CD14-positive monocyte (primary cell): ENCODE measurements at regions not wholly inside any gene's neighbourhood (a gene's known extent, or its start where the extent isn't known, plus 50 kb on each side); places are given as distances from the start of the nearest gene placed in this dataset.

Source experiments
- DNase-seq, 3 donors: peaks; one replicate each; pipeline ENCODE4 v3.0.0-alpha.2; 2011 to 2022
- H2AFZ ChIP-seq: 2 replicates; pipeline ENCODE4 v1.6.0; 2012; ENCODE audit warnings: mild to moderate bottlenecking, low read depth, low read length, inconsistent platforms; ENCODE audit not compliant: insufficient read depth, poor library complexity, severe bottlenecking
- H3K27ac ChIP-seq, 2 donors: 1 replicate in 1 of 2; 2 replicates in 1 of 2; pipeline ENCODE4 v1.5.1; 2012 to 2013; ENCODE audit warnings: low read length in 2 of 2, control low read depth in 1 of 2, inconsistent platforms in 1 of 2, low read depth in 1 of 2, mild to moderate bottlenecking in 1 of 2
- H3K27me3 ChIP-seq, 2 donors: one replicate each; pipeline versions ENCODE4 v1.6.0 to v1.6.1; 2011 to 2013; ENCODE audit warnings: low read length in 2 of 2; ENCODE audit not compliant: control insufficient read depth in 2 of 2, insufficient read depth in 2 of 2
- H3K36me3 ChIP-seq, 2 donors: replicated peaks in 1 of 2; 1 replicate in 1 of 2; 2 replicates in 1 of 2; pipeline versions ENCODE4 v1.5.1 to v1.6.1; 2012 to 2013; ENCODE audit warnings: low read length in 2 of 2, control low read depth in 1 of 2, inconsistent platforms in 1 of 2, mild to moderate bottlenecking in 1 of 2; ENCODE audit not compliant: insufficient read depth in 2 of 2, control insufficient read depth in 1 of 2
- H3K4me1 ChIP-seq, 2 donors: 1 replicate in 1 of 2; 2 replicates in 1 of 2; pipeline versions ENCODE4 v1.5.1 to v1.6.1; 2012 to 2013; ENCODE audit warnings: low read length in 2 of 2, control low read depth in 1 of 2, inconsistent platforms in 1 of 2, mild to moderate bottlenecking in 1 of 2, moderate library complexity in 1 of 2; ENCODE audit not compliant: insufficient read depth in 2 of 2, control insufficient read depth in 1 of 2
- H3K4me2 ChIP-seq: replicated peaks from 2 replicates; pipeline ENCODE3; 2012; ENCODE audit warnings: low read length, moderate library complexity, mild to moderate bottlenecking; ENCODE audit not compliant: poor library complexity, severe bottlenecking; ENCODE audit errors: extremely low read depth
- H3K4me3 ChIP-seq, 3 experiments: fragments of 200-600 bp in 1 of 3; sonication (generic) in 1 of 3; replicated peaks in 1 of 3; 1 replicate in 2 of 3; 2 replicates in 1 of 3; pipeline ENCODE4 v1.5.1; 2011 to 2013; ENCODE audit warnings: low read length in 3 of 3, mild to moderate bottlenecking in 3 of 3, control low read depth in 2 of 3, low read depth in 2 of 3, inconsistent platforms in 1 of 3, moderate library complexity in 1 of 3
- H3K79me2 ChIP-seq: 2 replicates; pipeline ENCODE4 v1.6.0; 2012; ENCODE audit warnings: mild to moderate bottlenecking, control low read depth, inconsistent platforms, low read length, moderate library complexity; ENCODE audit not compliant: insufficient read depth
- H3K9ac ChIP-seq: 2 replicates; pipeline ENCODE4 v1.6.0; 2017; ENCODE audit warnings: low read length, mild to moderate bottlenecking; ENCODE audit not compliant: insufficient read depth, poor library complexity, severe bottlenecking
- H3K9me3 ChIP-seq, 2 donors: replicated peaks in 1 of 2; 1 replicate in 1 of 2; 2 replicates in 1 of 2; pipeline versions ENCODE4 v1.5.1 to v1.6.1; 2012 to 2013; ENCODE audit warnings: low read length in 2 of 2, control low read depth in 1 of 2; ENCODE audit not compliant: control insufficient read depth in 1 of 2, insufficient read depth in 1 of 2
- H4K20me1 ChIP-seq: 2 replicates; pipeline ENCODE4 v1.6.0; 2012; ENCODE audit warnings: mild to moderate bottlenecking, low read length, control low read depth, moderate library complexity; ENCODE audit not compliant: insufficient read depth
- H3K27ac Mint-ChIP-seq, 7 donors: one replicate each; pipeline ENCODE4 v1.8.0; 2020; ENCODE audit warnings: mild to moderate bottlenecking in 7 of 7, mixed read lengths in 7 of 7, moderate library complexity in 6 of 7, inconsistent platforms in 2 of 7
- H3K27me3 Mint-ChIP-seq, 3 donors: one replicate each; pipeline ENCODE4 v1.8.0; 2021 to 2022; ENCODE audit warnings: low read depth in 3 of 3, mild to moderate bottlenecking in 3 of 3, mixed read lengths in 3 of 3, moderate library complexity in 3 of 3, inconsistent platforms in 1 of 3
- H3K36me3 Mint-ChIP-seq, 2 donors: one replicate each; pipeline ENCODE4 v1.8.0; 2020; ENCODE audit warnings: mixed read lengths in 2 of 2, inconsistent platforms in 1 of 2, mild to moderate bottlenecking in 1 of 2
- H3K4me1 Mint-ChIP-seq: one replicate; pipeline ENCODE4 v1.8.0; 2020; ENCODE audit warnings: mild to moderate bottlenecking, mixed read lengths
- H3K4me3 Mint-ChIP-seq, 2 donors: one replicate each; pipeline ENCODE4 v1.8.0; 2020; ENCODE audit warnings: mild to moderate bottlenecking in 2 of 2, mixed read lengths in 2 of 2, moderate library complexity in 1 of 2
- H3K9me3 Mint-ChIP-seq, 7 donors: one replicate each; pipeline ENCODE4 v1.8.0; 2020 to 2022; ENCODE audit warnings: mixed read lengths in 7 of 7, mild to moderate bottlenecking in 6 of 7, moderate library complexity in 6 of 7, inconsistent platforms in 2 of 7
- WGBS: methylation state at CpG from one replicate; pipeline ENCODE4 v1.1.5; 2013; ENCODE audit warnings: missing lambda C conversion rate; ENCODE audit not compliant: insufficient coverage; 5-methylcytosine and 5-hydroxymethylcytosine counted together
- intact Hi-C, 2 donors: fragments of 100-400 bp; cut with micrococcal nuclease; formaldehyde crosslinking; loops; one replicate each; pipeline versions ENCODE4 v1.15.0 to v1.15.1; 2023
- TF ChIP-seq, protein P1 (sequence below): fragments of 200-600 bp; IDR thresholded peaks from one replicate; pipeline ENCODE4 v1.8.0; 2022; ENCODE audit warnings: antibody characterized with exemption, mild to moderate bottlenecking

DNA sequence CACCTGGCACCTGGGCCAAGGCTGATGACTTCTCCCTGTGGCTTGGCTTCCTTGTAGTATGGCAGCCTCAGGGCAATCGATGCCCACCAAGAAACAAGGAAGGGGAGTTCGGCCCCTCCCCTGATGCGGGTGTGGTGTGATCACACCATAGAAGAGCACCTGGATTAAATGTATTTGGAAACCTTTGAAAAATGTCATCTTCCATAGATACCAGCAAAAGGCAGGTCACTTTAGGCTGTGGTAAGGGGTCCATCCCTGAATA is 198.2 kb downstream of the CYP26B1 start:
- TF ChIP-seq, protein P1, sequence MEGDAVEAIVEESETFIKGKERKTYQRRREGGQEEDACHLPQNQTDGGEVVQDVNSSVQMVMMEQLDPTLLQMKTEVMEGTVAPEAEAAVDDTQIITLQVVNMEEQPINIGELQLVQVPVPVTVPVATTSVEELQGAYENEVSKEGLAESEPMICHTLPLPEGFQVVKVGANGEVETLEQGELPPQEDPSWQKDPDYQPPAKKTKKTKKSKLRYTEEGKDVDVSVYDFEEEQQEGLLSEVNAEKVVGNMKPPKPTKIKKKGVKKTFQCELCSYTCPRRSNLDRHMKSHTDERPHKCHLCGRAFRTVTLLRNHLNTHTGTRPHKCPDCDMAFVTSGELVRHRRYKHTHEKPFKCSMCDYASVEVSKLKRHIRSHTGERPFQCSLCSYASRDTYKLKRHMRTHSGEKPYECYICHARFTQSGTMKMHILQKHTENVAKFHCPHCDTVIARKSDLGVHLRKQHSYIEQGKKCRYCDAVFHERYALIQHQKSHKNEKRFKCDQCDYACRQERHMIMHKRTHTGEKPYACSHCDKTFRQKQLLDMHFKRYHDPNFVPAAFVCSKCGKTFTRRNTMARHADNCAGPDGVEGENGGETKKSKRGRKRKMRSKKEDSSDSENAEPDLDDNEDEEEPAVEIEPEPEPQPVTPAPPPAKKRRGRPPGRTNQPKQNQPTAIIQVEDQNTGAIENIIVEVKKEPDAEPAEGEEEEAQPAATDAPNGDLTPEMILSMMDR: no peak
- H3K36me3 Mint-ChIP-seq: no peaks in the 10 kb centered on the region
- Histone ChIP-seq H3K9me3 (no peaks in the 10 kb centered on the region), H3K27me3 (no peaks in the 10 kb centered on the region), H3K27ac (no peak overlapping the region), H3K4me3 (no peak overlapping the region), H3K4me1 (no peaks in the 10 kb centered on the region), H3K36me3 (no peaks in the 10 kb centered on the region), H3K4me2 (no peak overlapping the region), H4K20me1 (no peaks in the 10 kb centered on the region), H3K9ac (no peak overlapping the region), H3K79me2 (no peaks in the 10 kb centered on the region), H2AFZ (no peak overlapping the region)
- no peaks in the 10 kb centered on the region for H3K4me1 Mint-ChIP-seq
- H3K27me3 Mint-ChIP-seq: peaks cover 3 to 12% (median 9%) of the 10 kb centered on the region in 3 donors
- 100% methylated on average over 1 of the region's 3 CpGs for WGBS
- no peak for DNase-seq
- H3K9me3 Mint-ChIP-seq: peaks cover 0 to 7% (median 2%) of the 10 kb centered on the region in 7 donors
- intact Hi-C loops: no loop called here
- H3K4me3 Mint-ChIP-seq: no peak overlapping the region
- no peak overlapping the region for H3K27ac Mint-ChIP-seq

GRCh38 chr2:71948781-71949536 is 198.7 kb downstream of the CYP26B1 start:
- H3K4me3 Mint-ChIP-seq: no peak overlapping the region
- 84% methylated on average over 6 of the region's 11 CpGs for WGBS
- Histone ChIP-seq H3K9me3 (no peaks in the 10 kb centered on the region), H4K20me1 (no peaks in the 10 kb centered on the region), H3K4me2 (no peak overlapping the region), H3K4me1 (no peaks in the 10 kb centered on the region), H3K36me3 (no peaks in the 10 kb centered on the region), H3K79me2 (no peaks in the 10 kb centered on the region), H2AFZ (no peak overlapping the region), H3K27ac (no peak overlapping the region), H3K27me3 (no peaks in the 10 kb centered on the region), H3K4me3 (no peak overlapping the region), H3K9ac (no peak overlapping the region)
- intact Hi-C loops: no loop called here
- H3K36me3 Mint-ChIP-seq: no peaks in the 10 kb centered on the region
- H3K27ac Mint-ChIP-seq: no peak overlapping the region
- TF ChIP-seq, protein P1: no peak
- DNase-seq: no peak
- H3K4me1 Mint-ChIP-seq: no peaks in the 10 kb centered on the region
- peaks cover 0 to 7% (median 0%) of the 10 kb centered on the region in 7 donors for H3K9me3 Mint-ChIP-seq
- peaks cover 3 to 15% (median 9%) of the 10 kb centered on the region in 3 donors for H3K27me3 Mint-ChIP-seq
